Hippocampal formation (tissue), 2 donors: ENCODE measurements at regions not wholly inside any gene's neighbourhood (a gene's known extent, or its start where the extent isn't known, plus 50 kb on each side); places are given as distances from the start of the nearest gene placed in this dataset.

Source experiments
- DNase-seq, 2 donors: peaks; one replicate each; lab custom pipeline; 2025; lab: John Stamatoyannopoulos, UW

- no peak for DNase-seq
These were observed 115.8 kb downstream of the ETNK1 start for GRCh38 chr12:22740656-22741355.

GRCh38 chr12:22743700-22744099 is 118.7 kb downstream of the ETNK1 start:
- no peak for DNase-seq

- no peak for DNase-seq
These were observed 119.2 kb downstream of the ETNK1 start for GRCh38 chr12:22744197-22744596.

- DNase-seq = no peak
These were observed 121.7 kb downstream of the ETNK1 start for GRCh38 chr12:22746720-22747119.

GRCh38 chr12:22755629-22756028 is 130.7 kb downstream of the ETNK1 start:
- DNase-seq = no peak

- DNase-seq = no peak
These were observed 135.1 kb downstream of the ETNK1 start for GRCh38 chr12:22759769-22760674.

- DNase-seq = no peak
These were observed 140.6 kb downstream of the ETNK1 start for GRCh38 chr12:22765421-22766130.

- DNase-seq = no peak
These were observed 142.0 kb downstream of the ETNK1 start for GRCh38 chr12:22766911-22767420.

GRCh38 chr12:22781339-22781738 is 156.4 kb downstream of the ETNK1 start:
- DNase-seq = no peak

- DNase-seq = no peak
These were observed 162.6 kb downstream of the ETNK1 start for GRCh38 chr12:22787557-22787956.

GRCh38 chr12:22788913-22789312 is 163.9 kb downstream of the ETNK1 start:
- DNase-seq = no peak

GRCh38 chr12:22792138-22792537 is 167.2 kb downstream of the ETNK1 start:
- no peak for DNase-seq

- DNase-seq = no peak
These were observed 169.0 kb downstream of the ETNK1 start for GRCh38 chr12:22794017-22794416.

GRCh38 chr12:22796941-22797630 is 172.1 kb downstream of the ETNK1 start:
- no peak for DNase-seq

- DNase-seq = no peak
These were observed 172.7 kb downstream of the ETNK1 start for GRCh38 chr12:22797701-22798100.

GRCh38 chr12:22798116-22798515 is 173.1 kb downstream of the ETNK1 start:
- no peak for DNase-seq

- DNase-seq = no peak
These were observed 174.5 kb downstream of the ETNK1 start for GRCh38 chr12:22799503-22799902.

GRCh38 chr12:22800332-22800731 is 175.4 kb downstream of the ETNK1 start:
- DNase-seq = no peak

GRCh38 chr12:22802883-22803630 is 178.1 kb downstream of the ETNK1 start:
- DNase-seq = no peak

- no peak for DNase-seq
These were observed 178.8 kb downstream of the ETNK1 start for GRCh38 chr12:22803725-22804124.

- no peak for DNase-seq
These were observed 183.9 kb downstream of the ETNK1 start for GRCh38 chr12:22808860-22809259.
